ENCODE measurements at regions not wholly inside any gene's neighbourhood (a gene's known extent, or its start where the extent isn't known, plus 50 kb on each side); places are given as distances from the start of the nearest gene placed in this dataset.

- ChIA-PET POLR2A (no interaction called here), CTCF (no interaction called here)
- DNase-seq (no peak), ATAC-seq (replicated peaks in 1 of 4) (no peak)
- Histone ChIP-seq H3K9me3 (no peaks in the 10 kb centered on the region), H3K27ac (ENCODE audit: low read length) (no peak overlapping the region), H3K36me3 (ENCODE audit: control insufficient read depth in 2 of 2, extremely low read depth in 1 of 2, insufficient read depth in 1 of 2, low read length in 1 of 2) (no peaks in the 10 kb centered on the region), H3K4me1 (ENCODE audit: control insufficient read depth in 1 of 2, extremely low read depth in 1 of 2, insufficient read depth in 2 of 2, low read length in 2 of 2) (no peaks in the 10 kb centered on the region), H3K4me3 (ENCODE audit: control insufficient read depth in 1 of 2, extremely low read depth in 1 of 2, low read length in 1 of 2) (no peak overlapping the region), H3K27me3 (replicated peaks in 1 of 2; ENCODE audit: control insufficient read depth in 2 of 2, extremely low read depth in 1 of 2, insufficient read depth in 2 of 2, low read length in 1 of 2) (no peaks in the 10 kb centered on the region)
- Mint-ChIP-seq H3K9me3 (peaks cover 0 to 20% (median 9%) of the 10 kb centered on the region in 3 donors), H3K27ac (no peak overlapping the region), H3K27me3 (no peaks in the 10 kb centered on the region), H3K4me3 (no peak overlapping the region), H3K4me1 (no peaks in the 10 kb centered on the region), H3K36me3 (no peaks in the 10 kb centered on the region)
- WGBS (ENCODE audit: insufficient coverage) = 61% methylated on average over 2 of the region's 2 CpGs
Measured at GRCh38 chr12:103198499-103198898, 241.0 kb downstream of the ASCL1 start.

GRCh38 chr12:103205906-103206305 lies 248.4 kb downstream of the ASCL1 start:
- Histone ChIP-seq H3K4me3 (ENCODE audit: control insufficient read depth in 1 of 2, extremely low read depth in 1 of 2, low read length in 1 of 2) (no peak overlapping the region), H3K9me3 (no peaks in the 10 kb centered on the region), H3K4me1 (ENCODE audit: control insufficient read depth in 1 of 2, extremely low read depth in 1 of 2, insufficient read depth in 2 of 2, low read length in 2 of 2) (no peaks in the 10 kb centered on the region), H3K36me3 (ENCODE audit: control insufficient read depth in 2 of 2, extremely low read depth in 1 of 2, insufficient read depth in 1 of 2, low read length in 1 of 2) (no peaks in the 10 kb centered on the region), H3K27ac (ENCODE audit: low read length) (no peak overlapping the region), H3K27me3 (replicated peaks in 1 of 2; ENCODE audit: control insufficient read depth in 2 of 2, extremely low read depth in 1 of 2, insufficient read depth in 2 of 2, low read length in 1 of 2) (no peaks in the 10 kb centered on the region)
- POLR2A ChIA-PET = no interaction called here
- Mint-ChIP-seq H3K36me3 (no peaks in the 10 kb centered on the region), H3K9me3 (peaks cover 3 to 12% (median 6%) of the 10 kb centered on the region in 3 donors), H3K27ac (no peak overlapping the region), H3K4me1 (no peaks in the 10 kb centered on the region), H3K4me3 (no peak overlapping the region), H3K27me3 (peaks cover 0 to 10% of the 10 kb centered on the region in 2 donors)
- DNase-seq = no peak
- CTCF ChIA-PET = no interaction called here
- no peak for ATAC-seq (replicated peaks in 1 of 4)
- WGBS (ENCODE audit: insufficient coverage) = 80% methylated on average over 1 of the region's 3 CpGs

- ChIA-PET POLR2A (no interaction called here), CTCF (no interaction called here)
- Mint-ChIP-seq H3K36me3 (no peaks in the 10 kb centered on the region), H3K27me3 (peaks cover 0 to 10% of the 10 kb centered on the region in 2 donors), H3K27ac (no peak overlapping the region), H3K4me3 (no peak overlapping the region), H3K4me1 (no peaks in the 10 kb centered on the region), H3K9me3 (peaks cover 3 to 9% (median 4%) of the 10 kb centered on the region in 3 donors)
- Histone ChIP-seq H3K4me3 (ENCODE audit: control insufficient read depth in 1 of 2, extremely low read depth in 1 of 2, low read length in 1 of 2) (no peak overlapping the region), H3K4me1 (ENCODE audit: control insufficient read depth in 1 of 2, extremely low read depth in 1 of 2, insufficient read depth in 2 of 2, low read length in 2 of 2) (no peaks in the 10 kb centered on the region), H3K36me3 (ENCODE audit: control insufficient read depth in 2 of 2, extremely low read depth in 1 of 2, insufficient read depth in 1 of 2, low read length in 1 of 2) (no peaks in the 10 kb centered on the region), H3K27me3 (replicated peaks in 1 of 2; ENCODE audit: control insufficient read depth in 2 of 2, extremely low read depth in 1 of 2, insufficient read depth in 2 of 2, low read length in 1 of 2) (no peaks in the 10 kb centered on the region), H3K27ac (ENCODE audit: low read length) (no peak overlapping the region), H3K9me3 (no peaks in the 10 kb centered on the region)
- ATAC-seq (replicated peaks in 1 of 4) = no peak
- WGBS (ENCODE audit: insufficient coverage) = 27% methylated on average over 4 of the region's 6 CpGs
- DNase-seq = no peak
Measured at GRCh38 chr12:103207936-103208335, 250.5 kb downstream of the ASCL1 start.

GRCh38 chr12:103241184-103241583 lies 254.6 kb downstream of the C12orf42 start:
- DNase-seq (no peak), ATAC-seq (replicated peaks in 1 of 4) (no peak)
- Histone ChIP-seq H3K9me3 (no peaks in the 10 kb centered on the region), H3K27me3 (replicated peaks in 1 of 2; ENCODE audit: control insufficient read depth in 2 of 2, extremely low read depth in 1 of 2, insufficient read depth in 2 of 2, low read length in 1 of 2) (no peaks in the 10 kb centered on the region), H3K36me3 (ENCODE audit: control insufficient read depth in 2 of 2, extremely low read depth in 1 of 2, insufficient read depth in 1 of 2, low read length in 1 of 2) (no peaks in the 10 kb centered on the region), H3K27ac (ENCODE audit: low read length) (no peak overlapping the region), H3K4me3 (ENCODE audit: control insufficient read depth in 1 of 2, extremely low read depth in 1 of 2, low read length in 1 of 2) (no peak overlapping the region), H3K4me1 (ENCODE audit: control insufficient read depth in 1 of 2, extremely low read depth in 1 of 2, insufficient read depth in 2 of 2, low read length in 2 of 2) (no peaks in the 10 kb centered on the region)
- Mint-ChIP-seq H3K9me3 (no peaks in the 10 kb centered on the region), H3K36me3 (no peaks in the 10 kb centered on the region), H3K4me3 (no peak overlapping the region), H3K27ac (no peak overlapping the region), H3K27me3 (no peaks in the 10 kb centered on the region), H3K4me1 (no peaks in the 10 kb centered on the region)
- no CpG with 5 or more reads among the region's 2 CpGs for WGBS (ENCODE audit: insufficient coverage)
- ChIA-PET CTCF (no interaction called here), POLR2A (no interaction called here)

- ATAC-seq (replicated peaks in 1 of 4) (no peak), DNase-seq (no peak)
- no peak overlapping the region for H3K27ac Mint-ChIP-seq
- Histone ChIP-seq H3K27me3 (replicated peaks in 1 of 2; ENCODE audit: control insufficient read depth in 2 of 2, extremely low read depth in 1 of 2, insufficient read depth in 2 of 2, low read length in 1 of 2) (no peaks in the 10 kb centered on the region), H3K27ac (ENCODE audit: low read length) (no peak overlapping the region), H3K9me3 (peaks cover 2% of the 10 kb centered on the region), H3K36me3 (ENCODE audit: control insufficient read depth in 2 of 2, extremely low read depth in 1 of 2, insufficient read depth in 1 of 2, low read length in 1 of 2) (no peaks in the 10 kb centered on the region), H3K4me3 (ENCODE audit: control insufficient read depth in 1 of 2, extremely low read depth in 1 of 2, low read length in 1 of 2) (no peak overlapping the region), H3K4me1 (ENCODE audit: control insufficient read depth in 1 of 2, extremely low read depth in 1 of 2, insufficient read depth in 2 of 2, low read length in 2 of 2) (no peaks in the 10 kb centered on the region)
- H3K27me3 Mint-ChIP-seq = no peaks in the 10 kb centered on the region
- POLR2A ChIA-PET = no interaction called here
- no peak overlapping the region for H3K4me3 Mint-ChIP-seq
- no peaks in the 10 kb centered on the region for H3K4me1 Mint-ChIP-seq
- CTCF ChIA-PET = no interaction called here
- H3K9me3 Mint-ChIP-seq = no peaks in the 10 kb centered on the region
- no peaks in the 10 kb centered on the region for H3K36me3 Mint-ChIP-seq
Measured at GRCh38 chr12:103244596-103244995, 251.2 kb downstream of the C12orf42 start.

- no peaks in the 10 kb centered on the region for H3K27me3 ChIP-seq (replicated peaks in 1 of 2; ENCODE audit: control insufficient read depth in 2 of 2, extremely low read depth in 1 of 2, insufficient read depth in 2 of 2, low read length in 1 of 2)
- no peak overlapping the region for H3K27ac Mint-ChIP-seq
- H3K27me3 Mint-ChIP-seq = no peaks in the 10 kb centered on the region
- no peaks in the 10 kb centered on the region for H3K36me3 Mint-ChIP-seq
- ChIA-PET CTCF (no interaction called here), POLR2A (no interaction called here)
- H3K4me1 ChIP-seq (ENCODE audit: control insufficient read depth in 1 of 2, extremely low read depth in 1 of 2, insufficient read depth in 2 of 2, low read length in 2 of 2) = no peaks in the 10 kb centered on the region
- H3K9me3 Mint-ChIP-seq = peaks cover 0 to 4% (median 0%) of the 10 kb centered on the region in 3 donors
- no peak for ATAC-seq (replicated peaks in 1 of 4)
- H3K27ac ChIP-seq (ENCODE audit: low read length) = no peak overlapping the region
- H3K4me1 Mint-ChIP-seq = no peaks in the 10 kb centered on the region
- H3K4me3 ChIP-seq (ENCODE audit: control insufficient read depth in 1 of 2, extremely low read depth in 1 of 2, low read length in 1 of 2) = no peak overlapping the region
- H3K9me3 ChIP-seq = peaks cover 2% of the 10 kb centered on the region
- H3K36me3 ChIP-seq (ENCODE audit: control insufficient read depth in 2 of 2, extremely low read depth in 1 of 2, insufficient read depth in 1 of 2, low read length in 1 of 2) = no peaks in the 10 kb centered on the region
- H3K4me3 Mint-ChIP-seq = no peak overlapping the region
- DNase-seq = no peak
Measured at GRCh38 chr12:103247531-103247930, 248.2 kb downstream of the C12orf42 start.

- H3K27ac ChIP-seq (ENCODE audit: low read length) = no peak overlapping the region
- Mint-ChIP-seq H3K9me3 (peaks cover 0 to 10% (median 5%) of the 10 kb centered on the region in 3 donors), H3K27ac (no peak overlapping the region), H3K36me3 (no peaks in the 10 kb centered on the region), H3K4me1 (no peaks in the 10 kb centered on the region), H3K4me3 (no peak overlapping the region), H3K27me3 (peaks cover 0 to 4% of the 10 kb centered on the region in 2 donors)
- 75% methylated on average over 2 of the region's 3 CpGs for WGBS (ENCODE audit: insufficient coverage)
- H3K27me3 ChIP-seq (replicated peaks in 1 of 2; ENCODE audit: control insufficient read depth in 2 of 2, extremely low read depth in 1 of 2, insufficient read depth in 2 of 2, low read length in 1 of 2) = no peaks in the 10 kb centered on the region
- H3K9me3 ChIP-seq = peaks cover 2% of the 10 kb centered on the region
- DNase-seq = no peak
- no peaks in the 10 kb centered on the region for H3K4me1 ChIP-seq (ENCODE audit: control insufficient read depth in 1 of 2, extremely low read depth in 1 of 2, insufficient read depth in 2 of 2, low read length in 2 of 2)
- no peak overlapping the region for H3K4me3 ChIP-seq (ENCODE audit: control insufficient read depth in 1 of 2, extremely low read depth in 1 of 2, low read length in 1 of 2)
- ChIA-PET POLR2A (no interaction called here), CTCF (no interaction called here)
- ATAC-seq (replicated peaks in 1 of 4) = no peak
- no peaks in the 10 kb centered on the region for H3K36me3 ChIP-seq (ENCODE audit: control insufficient read depth in 2 of 2, extremely low read depth in 1 of 2, insufficient read depth in 1 of 2, low read length in 1 of 2)
Measured at GRCh38 chr12:103249607-103250006, 246.2 kb downstream of the C12orf42 start.

Measured in T-cell (primary cell).